GM23338 (cell line): ENCODE measurements at regions not wholly inside any gene's neighbourhood (a gene's known extent, or its start where the extent isn't known, plus 50 kb on each side); places are given as distances from the start of the nearest gene placed in this dataset.

ENCODE experiments used
- ATAC-seq: fragments of 200-7000 bp; cut with Tn5 transposase; 3 replicates; pipeline ENCODE4 v1.9.1; 2020
- DNase-seq: peaks from one replicate; pipeline ENCODE4 v3.0.0-alpha.2; 2015; ENCODE audit warnings: low spot score
- H2AFZ ChIP-seq: fragments of 200-600 bp; sonication (generic); 2 replicates; pipeline ENCODE4 v1.8.0; 2016; ENCODE audit warnings: antibody characterized with exemption, mild to moderate bottlenecking, moderate library complexity
- H3F3A ChIP-seq: fragments of 200-600 bp; sonication (generic); replicated peaks from 2 replicates; pipeline ENCODE4 v1.8.0; 2017; ENCODE audit warnings: antibody characterized with exemption, mixed run types, low read depth
- H3K27ac ChIP-seq: fragments of 200-600 bp; sonication (generic); 2 replicates; pipeline ENCODE4 v1.6.1; 2016; ENCODE audit warnings: low read depth
- H3K27me3 ChIP-seq: fragments of 200-600 bp; sonication (generic); 2 replicates; pipeline ENCODE4 v1.8.0; 2016; ENCODE audit warnings: mild to moderate bottlenecking, mixed run types, moderate library complexity; ENCODE audit not compliant: insufficient read depth
- H3K36me3 ChIP-seq: fragments of 200-600 bp; sonication (generic); 2 replicates; pipeline ENCODE4 v1.8.0; 2016; ENCODE audit warnings: mild to moderate bottlenecking; ENCODE audit not compliant: insufficient read depth
- H3K4me1 ChIP-seq: fragments of 200-600 bp; sonication (generic); 2 replicates; pipeline ENCODE4 v1.8.0; 2016; ENCODE audit warnings: mild to moderate bottlenecking, moderate library complexity; ENCODE audit not compliant: insufficient read depth
- H3K4me2 ChIP-seq: fragments of 200-600 bp; sonication (generic); 2 replicates; pipeline ENCODE4 v1.7.1; 2017; ENCODE audit warnings: mixed run types
- H3K4me3 ChIP-seq: fragments of 200-600 bp; sonication (generic); 2 replicates; pipeline ENCODE4 v1.6.1; 2016; ENCODE audit warnings: mixed run types
- H3K79me2 ChIP-seq: fragments of 200-600 bp; sonication (generic); replicated peaks from 2 replicates; pipeline ENCODE4 v1.8.0; 2017; ENCODE audit warnings: mild to moderate bottlenecking; ENCODE audit not compliant: insufficient read depth
- H3K9me2 ChIP-seq: fragments of 200-600 bp; sonication (generic); 2 replicates; pipeline ENCODE4 v1.8.0; 2017; ENCODE audit not compliant: insufficient read depth
- H4K20me1 ChIP-seq: fragments of 200-600 bp; sonication (generic); replicated peaks from 2 replicates; pipeline ENCODE4 v1.8.0; 2017; ENCODE audit warnings: mild to moderate bottlenecking; ENCODE audit not compliant: insufficient read depth
- H3K27ac Mint-ChIP-seq: 2 replicates; pipeline ENCODE4 v1.8.0; 2020; ENCODE audit warnings: inconsistent platforms, mild to moderate bottlenecking, moderate library complexity, mixed read lengths
- H3K27me3 Mint-ChIP-seq: 3 replicates; pipeline ENCODE4 v1.8.0; 2022; ENCODE audit warnings: low read depth, mild to moderate bottlenecking, moderate library complexity, mixed read lengths, inconsistent platforms; ENCODE audit not compliant: insufficient read depth, poor library complexity
- H3K36me3 Mint-ChIP-seq: 3 replicates; pipeline ENCODE4 v1.8.0; 2021; ENCODE audit warnings: low read depth, mild to moderate bottlenecking, inconsistent platforms, moderate library complexity, mixed read lengths
- H3K4me1 Mint-ChIP-seq: 3 replicates; pipeline ENCODE4 v1.8.0; 2020; ENCODE audit warnings: mild to moderate bottlenecking, inconsistent platforms, mixed read lengths
- H3K4me3 Mint-ChIP-seq: 3 replicates; pipeline ENCODE4 v1.8.0; 2021; ENCODE audit warnings: moderate library complexity, mild to moderate bottlenecking, inconsistent platforms, mixed read lengths
- H3K9me3 Mint-ChIP-seq: 3 replicates; pipeline ENCODE4 v1.8.0; 2020; ENCODE audit warnings: moderate library complexity, mild to moderate bottlenecking, inconsistent platforms, mixed read lengths
- CREB1 ChIP-seq: fragments of 250-450 bp; sonication (Bioruptor Pico); IDR thresholded peaks from 2 replicates; pipeline ENCODE4 v1.5.0; 2020; ENCODE audit warnings: low read depth, mild to moderate bottlenecking, moderate library complexity
- CTCF ChIP-seq, 2 experiments: fragments of 200-600 bp in 1 of 2; sonication (generic) in 1 of 2; conservative IDR thresholded peaks; 2 replicates each; pipeline versions ENCODE4 v1.5.1 to v1.6.1; 2016 to 2017; ENCODE audit warnings: antibody characterized with exemption in 2 of 2, low read depth in 2 of 2, mild to moderate bottlenecking in 2 of 2, moderate library complexity in 1 of 2
- EZH2 ChIP-seq: fragments of 200-600 bp; sonication (generic); IDR thresholded peaks from one replicate; pipeline ENCODE4 v1.8.0; 2017; ENCODE audit warnings: antibody characterized with exemption, mild to moderate bottlenecking, low read depth; ENCODE audit not compliant: unreplicated experiment
- EZH2phosphoT487 ChIP-seq: fragments of 200-600 bp; sonication (generic); IDR thresholded peaks from one replicate; pipeline ENCODE4 v1.8.1; 2018; ENCODE audit warnings: antibody characterized with exemption; ENCODE audit not compliant: unreplicated experiment
- JUNB ChIP-seq: IDR thresholded peaks from one replicate; pipeline ENCODE4 v1.6.1; 2016; ENCODE audit warnings: antibody characterized with exemption; ENCODE audit not compliant: unreplicated experiment
- POLR2AphosphoS5 ChIP-seq: IDR thresholded peaks from 2 replicates; pipeline ENCODE4 v1.6.1; 2016; ENCODE audit warnings: antibody characterized with exemption, low read depth
- REST ChIP-seq: IDR thresholded peaks from one replicate; pipeline ENCODE4 v1.6.1; 2018; ENCODE audit warnings: antibody characterized with exemption; ENCODE audit not compliant: unreplicated experiment
- STAT1 ChIP-seq: IDR thresholded peaks from one replicate; pipeline ENCODE4 v1.6.1; 2016; ENCODE audit warnings: antibody characterized with exemption; ENCODE audit not compliant: unreplicated experiment
- ZNF114 ChIP-seq: fragments of 250-450 bp; sonication (Bioruptor Pico); IDR thresholded peaks from 2 replicates; pipeline ENCODE4 v1.5.0; 2020; ENCODE audit warnings: mild to moderate bottlenecking, moderate library complexity

- Mint-ChIP-seq H3K4me3 (no peak overlapping the region), H3K27me3 (peaks cover 2% of the 10 kb centered on the region), H3K9me3 (no peaks in the 10 kb centered on the region; the same call in 1 of the 3 replicates), H3K27ac (no peak overlapping the region), H3K4me1 (no peaks in the 10 kb centered on the region), H3K36me3 (no peaks in the 10 kb centered on the region)
- Histone ChIP-seq H3K4me3 (no peak overlapping the region), H3K9me2 (peaks cover 3% of the 10 kb centered on the region; the same call in 1 of the 2 replicates), H3K27me3 (no peaks in the 10 kb centered on the region), H3K4me2 (no peak overlapping the region), H3K27ac (no peak overlapping the region), H3K4me1 (no peaks in the 10 kb centered on the region), H3F3A (no peaks in the 10 kb centered on the region), H3K36me3 (no peaks in the 10 kb centered on the region), H2AFZ (no peak overlapping the region), H3K79me2 (no peaks in the 10 kb centered on the region), H4K20me1 (no peaks in the 10 kb centered on the region)
- DNase-seq (peak; percentile 35), ATAC-seq (no peak)
- TF ChIP-seq EZH2 (no peak), CREB1 (CRISPR knock-in tag) (no peak), ZNF114 (CRISPR knock-in tag) (no peak), EZH2phosphoT487 (no peak), REST (no peak), CTCF (conservative IDR thresholded peaks at IDR 0.05; ENCODE audit: low read depth in 2 of 2) (peak; percentile 53 to 72), STAT1 (no peak)
These were observed 120.1 kb downstream of the ZNF622 start for GRCh38 chr5:16345454-16345853.

- Histone ChIP-seq H3K79me2 (no peaks in the 10 kb centered on the region), H2AFZ (peak overlapping the region; percentile 57; the same call in 1 of the 2 replicates), H3K4me2 (no peak overlapping the region), H3K9me2 (no peaks in the 10 kb centered on the region), H3K4me1 (no peaks in the 10 kb centered on the region), H3K36me3 (no peaks in the 10 kb centered on the region), H3K4me3 (no peak overlapping the region), H3K27me3 (no peaks in the 10 kb centered on the region), H3F3A (no peaks in the 10 kb centered on the region), H4K20me1 (no peaks in the 10 kb centered on the region), H3K27ac (no peak overlapping the region)
- peaks cover 4% of the 10 kb centered on the region; the same call in 2 of the 3 replicates for H3K4me1 Mint-ChIP-seq
- no peak overlapping the region for H3K27ac Mint-ChIP-seq
- ATAC-seq (peak; percentile 34; the same call in 2 of the 3 replicates), DNase-seq (no peak)
- H3K36me3 Mint-ChIP-seq, result no peaks in the 10 kb centered on the region
- H3K4me3 Mint-ChIP-seq, result no peak overlapping the region
- H3K27me3 Mint-ChIP-seq, result no peaks in the 10 kb centered on the region
- H3K9me3 Mint-ChIP-seq, result no peaks in the 10 kb centered on the region
- no peak for TF ChIP-seq POLR2AphosphoS5
- no peak for TF ChIP-seq STAT1
- no peak for TF ChIP-seq EZH2
- TF ChIP-seq CREB1 (CRISPR knock-in tag), result no peak
- TF ChIP-seq JUNB, result no peak
- no peak for TF ChIP-seq CTCF (conservative IDR thresholded peaks at IDR 0.05; ENCODE audit: low read depth in 2 of 2)
- TF ChIP-seq REST, result no peak
These were observed 139.5 kb downstream of the ZNF622 start for GRCh38 chr5:16326137-16326536.
